Sciatic nerve (tissue), 2 donors: ENCODE measurements at regions not wholly inside any gene's neighbourhood (a gene's known extent, or its start where the extent isn't known, plus 50 kb on each side); places are given as distances from the start of the nearest gene placed in this dataset.
"Not testable (repeated sequence)": the region's sequence is repeated elsewhere in the genome, so short reads cannot be mapped to it uniquely, and the experiment has no call there.

Experiments used
- ATAC-seq: fragments of 200-7000 bp; cut with Tn5 transposase; one replicate; pipeline ENCODE4 v1.9.1; 2020; ENCODE audit warnings: mild to moderate bottlenecking, moderate library complexity
- DNase-seq: peaks from one replicate; pipeline ENCODE4 v3.0.0-alpha.2; 2020; ENCODE audit warnings: low spot score
- intact Hi-C: fragments of 100-400 bp; cut with DNase I; formaldehyde crosslinking; loops from one replicate; pipeline ENCODE4 v1.14.2; 2022
- donor health status: DM: no; HTN: no; CAD: no.
- donor health status: DM: no; HTN: no; CAD: no.

DNA sequence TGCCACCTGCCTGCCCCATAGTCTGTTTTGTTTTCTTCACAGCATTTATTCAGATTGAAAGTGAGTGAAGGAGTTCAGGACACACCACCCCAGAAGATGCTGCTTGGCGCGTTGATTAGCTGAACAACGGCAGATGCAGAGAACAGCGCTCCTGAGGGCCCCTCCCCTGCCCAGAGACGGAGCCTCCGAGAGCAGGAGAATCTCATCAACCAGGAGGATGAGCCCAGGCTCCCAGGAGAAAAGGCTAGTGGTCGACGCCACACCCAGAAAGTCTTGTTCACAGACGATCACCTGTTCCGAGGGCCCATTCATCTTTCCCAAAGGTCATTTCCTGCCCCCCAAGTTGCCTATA is 180.4 kb upstream of the PPP1R26 start:
- intact Hi-C loops = no loop called here
- ATAC-seq = no peak
- no peak for DNase-seq

DNA sequence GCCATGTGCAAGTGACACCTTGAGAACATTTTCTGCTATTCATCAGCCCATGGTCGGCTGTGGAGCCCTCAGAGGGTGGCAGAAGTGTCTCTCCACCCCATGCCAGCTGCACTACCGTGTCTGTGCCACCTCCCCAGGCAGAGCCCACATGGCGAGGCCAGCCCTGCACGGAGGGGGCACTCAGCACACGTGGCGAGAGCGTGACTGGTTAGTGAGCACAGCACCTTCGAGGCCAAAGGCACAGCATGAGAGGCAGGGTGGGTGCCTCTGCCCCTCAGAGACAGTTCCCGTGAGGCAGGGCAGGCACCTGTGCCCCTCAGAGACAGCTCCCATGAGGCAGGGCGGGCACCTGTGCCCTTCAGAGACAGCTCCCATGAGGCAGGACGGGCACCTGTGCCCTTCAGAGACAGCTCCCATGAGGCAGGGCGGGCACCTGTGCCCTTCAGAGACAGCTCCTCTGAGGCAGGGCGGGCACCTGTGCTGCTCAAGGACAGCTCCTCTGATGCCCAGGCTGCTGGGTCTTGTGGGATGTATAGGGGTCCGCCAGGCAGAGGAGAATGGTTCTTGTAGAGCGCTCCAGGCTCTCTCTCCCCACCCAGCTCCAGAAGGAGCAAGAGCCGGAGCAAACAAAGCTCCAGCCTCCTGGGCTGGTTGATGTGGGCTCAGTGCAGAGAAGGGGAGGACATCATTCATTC is 179.8 kb upstream of the PPP1R26 start:
- no peak for DNase-seq
- intact Hi-C loops = no loop called here
- ATAC-seq = no peak

DNA sequence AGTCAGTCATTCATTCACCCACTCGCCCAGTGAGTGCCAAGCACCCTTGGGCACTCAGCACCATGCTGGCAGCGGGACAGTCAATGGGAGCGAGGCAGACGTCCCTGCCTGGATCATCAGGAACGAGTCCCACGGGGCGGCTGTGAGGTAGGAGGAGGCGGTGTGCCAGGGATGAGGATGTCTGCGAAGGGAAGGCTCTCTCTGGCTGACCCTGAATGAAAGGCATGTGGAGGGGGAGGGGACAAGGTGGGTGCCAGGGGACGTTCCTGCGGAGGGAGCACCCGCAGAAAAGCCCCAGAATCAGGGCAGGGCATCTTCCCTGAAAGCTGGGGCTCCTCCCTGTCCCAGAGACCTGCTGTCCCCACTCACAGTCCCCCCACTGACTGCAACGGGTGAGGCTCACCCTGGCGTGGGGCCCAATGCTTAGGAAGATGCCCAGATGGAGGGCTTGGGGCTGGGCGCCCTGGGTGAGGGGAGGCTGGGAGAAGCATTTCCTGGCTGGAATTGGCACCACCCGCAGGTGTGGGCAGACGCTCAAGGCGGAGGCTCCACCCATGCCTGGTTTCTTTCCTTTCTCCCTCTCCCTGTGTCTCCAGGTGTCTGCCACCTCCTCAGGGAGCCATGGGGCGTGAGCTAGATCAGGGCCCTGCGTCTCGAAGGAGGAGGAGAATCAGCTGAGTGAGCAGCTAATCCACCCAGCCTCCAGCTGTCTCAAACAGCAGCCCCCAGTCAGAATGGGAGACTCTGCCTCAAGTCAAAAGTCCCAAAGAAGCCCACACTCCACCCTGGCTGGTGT is 179.0 kb upstream of the PPP1R26 start:
- DNase-seq (no peak), ATAC-seq (no peak)
- intact Hi-C loops = no loop called here

DNA sequence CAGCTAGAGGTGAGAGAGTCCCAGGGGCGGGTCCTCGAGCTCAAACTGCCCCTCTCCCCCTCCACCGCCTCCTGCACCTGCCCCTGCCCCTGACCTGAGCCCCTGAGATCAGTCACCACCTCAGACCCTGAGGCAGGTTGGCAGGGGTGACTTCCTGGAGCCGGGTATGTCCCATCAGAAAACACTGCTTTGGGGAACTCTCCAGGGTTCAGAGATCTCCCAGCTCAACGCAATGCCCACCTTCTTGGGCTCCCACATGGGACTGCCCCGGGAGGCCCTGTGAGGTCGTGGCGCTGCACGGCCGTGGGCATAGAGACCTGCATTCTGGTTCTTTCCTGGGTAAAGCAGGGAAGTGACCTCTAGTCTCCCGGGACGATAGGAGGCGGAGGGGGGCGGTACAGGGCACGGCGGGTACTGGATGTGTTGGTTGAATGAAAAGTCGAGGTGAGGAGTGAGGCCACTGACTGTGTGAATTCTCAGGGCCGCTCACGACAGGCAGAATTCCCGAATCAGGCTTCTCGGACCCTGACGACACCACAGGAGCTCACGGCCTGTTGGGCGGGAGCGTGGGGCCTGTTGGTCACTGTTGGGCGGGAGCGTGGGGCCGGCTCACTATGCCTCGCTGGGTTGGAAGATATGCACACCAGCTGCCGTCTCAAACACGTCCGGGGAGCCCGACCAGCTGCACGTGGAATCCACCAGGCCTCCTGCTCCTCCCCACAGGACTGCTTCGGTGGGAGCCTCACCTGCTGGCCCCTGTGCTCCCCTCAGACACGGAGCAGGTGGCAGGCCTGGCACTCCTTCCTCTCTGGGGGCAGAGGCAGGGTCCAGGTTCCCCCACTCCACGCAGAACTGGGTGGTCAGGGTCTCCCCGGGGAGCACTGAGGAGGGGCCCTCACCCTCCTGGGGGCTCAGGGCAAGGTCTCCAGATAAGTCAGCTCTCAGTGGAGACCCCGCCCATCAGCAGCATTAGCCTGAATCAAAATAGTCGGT is 178.0 kb upstream of the PPP1R26 start:
- intact Hi-C loops = no loop called here
- ATAC-seq = no peak
- no peak for DNase-seq

DNA sequence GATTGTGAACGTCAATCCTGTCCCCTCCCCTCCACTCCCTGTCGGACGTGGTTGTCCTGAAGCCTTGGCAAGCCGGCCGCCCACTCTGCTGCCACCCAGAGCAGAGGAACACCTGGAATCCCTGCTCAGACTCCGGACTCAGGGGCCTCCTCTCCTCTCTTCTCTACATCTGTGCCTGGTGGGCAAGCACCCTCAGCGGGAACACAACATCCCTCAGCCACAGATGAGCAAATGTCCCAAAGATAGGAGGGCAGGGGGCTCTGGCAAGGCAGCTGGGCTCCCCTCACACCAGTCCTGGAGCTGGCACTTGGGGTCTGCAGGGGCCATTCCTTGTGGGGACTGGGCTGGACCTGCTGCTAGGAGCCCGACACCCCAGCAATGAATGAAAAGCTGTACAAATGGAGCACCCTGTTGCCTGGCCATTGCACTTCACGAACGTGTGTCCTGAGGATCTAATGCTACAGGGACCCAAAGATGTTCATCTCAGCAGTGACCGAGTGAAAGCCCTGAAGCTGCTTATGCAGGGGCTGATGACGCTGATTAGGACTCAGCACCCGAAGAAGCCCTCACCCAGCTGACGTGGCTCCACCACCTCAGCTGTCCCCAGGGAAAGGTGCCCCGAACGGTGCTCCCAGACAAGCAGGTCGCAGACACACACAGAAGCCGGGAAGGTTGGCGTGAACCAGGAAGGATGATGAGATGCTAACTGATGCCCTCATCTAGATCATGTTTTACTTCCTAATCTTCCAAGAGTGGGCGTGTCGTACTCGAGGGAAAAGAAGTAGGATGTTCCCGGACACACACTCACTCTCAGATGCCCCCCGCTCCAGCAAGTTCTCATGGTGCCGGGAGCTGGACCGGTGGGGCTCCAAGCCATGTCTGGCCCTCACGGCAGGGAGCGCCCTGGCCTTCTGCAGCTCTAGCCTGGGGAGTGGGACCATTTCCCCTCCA is 177.0 kb upstream of the PPP1R26 start:
- intact Hi-C loops = no loop called here
- DNase-seq (no peak), ATAC-seq (no peak)

DNA sequence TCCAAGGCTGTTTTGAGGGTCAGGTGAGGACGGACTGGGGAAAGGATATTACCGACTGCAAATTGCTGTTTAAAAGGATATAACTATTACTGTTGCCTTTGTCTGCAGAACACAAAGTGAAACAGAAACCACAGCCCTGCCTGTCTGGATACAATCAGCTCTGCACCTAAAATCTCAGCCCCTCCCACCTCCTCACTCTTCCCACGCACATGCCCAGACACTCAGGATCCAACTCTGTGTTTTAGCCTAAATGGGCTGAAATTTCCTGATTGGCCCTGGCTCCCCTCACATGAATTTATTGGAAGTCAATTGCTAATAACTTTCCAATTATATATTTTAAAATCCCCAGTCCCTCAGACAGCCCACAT is 176.3 kb upstream of the PPP1R26 start:
- intact Hi-C loops = no loop called here
- no peak for DNase-seq
- ATAC-seq = no peak

DNA sequence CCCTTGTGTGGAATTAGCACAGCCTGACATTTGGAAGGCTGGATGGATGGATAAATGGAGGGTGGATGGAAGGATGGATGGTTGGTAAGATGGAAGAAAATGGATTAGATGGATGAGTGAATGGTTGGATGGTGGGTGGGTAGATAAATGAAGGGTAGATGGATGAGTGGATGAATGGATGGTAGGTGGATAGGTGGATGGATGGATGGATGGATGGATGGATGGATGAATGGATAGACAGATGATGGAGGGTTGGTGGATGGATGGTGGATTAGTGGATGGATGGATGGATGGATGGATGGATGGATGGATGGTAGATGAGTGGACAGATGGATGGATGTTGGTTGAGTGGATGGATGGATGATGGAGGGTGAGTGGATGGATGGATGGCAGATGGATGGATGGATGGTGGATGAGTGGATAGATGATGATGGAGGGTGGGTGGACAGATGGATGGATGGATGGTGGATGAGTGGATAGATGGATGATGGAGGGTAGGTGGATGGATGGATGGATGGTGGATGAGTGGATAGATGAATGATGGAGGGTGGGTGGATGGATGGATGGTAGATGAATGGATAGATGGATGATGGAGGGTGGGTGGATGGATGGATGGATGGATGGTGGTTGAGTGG is 175.6 kb upstream of the PPP1R26 start:
- intact Hi-C loops = no loop called here
- DNase-seq (no peak), ATAC-seq (no peak)

DNA sequence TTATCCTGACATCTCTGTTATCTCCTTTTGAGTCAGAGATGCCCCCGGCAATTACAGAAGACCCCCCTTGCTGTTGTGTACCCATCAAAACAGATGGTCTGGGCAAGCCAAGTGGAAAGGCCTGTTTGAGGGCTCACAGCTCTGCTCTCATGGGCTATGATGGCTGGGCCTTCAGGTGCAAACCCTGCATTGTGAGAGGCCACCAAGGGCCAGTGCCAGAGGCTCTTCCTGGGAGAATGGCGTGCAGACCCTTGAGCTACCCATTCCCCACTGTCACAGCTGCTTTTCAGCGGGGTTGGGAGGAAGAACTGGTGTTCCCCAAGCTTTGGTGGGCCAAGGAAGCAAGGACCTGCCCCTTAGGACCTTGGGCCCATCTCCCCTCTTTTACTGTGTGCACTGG is 174.7 kb upstream of the PPP1R26 start:
- intact Hi-C loops = no loop called here
- no peak for DNase-seq
- ATAC-seq = no peak

DNA sequence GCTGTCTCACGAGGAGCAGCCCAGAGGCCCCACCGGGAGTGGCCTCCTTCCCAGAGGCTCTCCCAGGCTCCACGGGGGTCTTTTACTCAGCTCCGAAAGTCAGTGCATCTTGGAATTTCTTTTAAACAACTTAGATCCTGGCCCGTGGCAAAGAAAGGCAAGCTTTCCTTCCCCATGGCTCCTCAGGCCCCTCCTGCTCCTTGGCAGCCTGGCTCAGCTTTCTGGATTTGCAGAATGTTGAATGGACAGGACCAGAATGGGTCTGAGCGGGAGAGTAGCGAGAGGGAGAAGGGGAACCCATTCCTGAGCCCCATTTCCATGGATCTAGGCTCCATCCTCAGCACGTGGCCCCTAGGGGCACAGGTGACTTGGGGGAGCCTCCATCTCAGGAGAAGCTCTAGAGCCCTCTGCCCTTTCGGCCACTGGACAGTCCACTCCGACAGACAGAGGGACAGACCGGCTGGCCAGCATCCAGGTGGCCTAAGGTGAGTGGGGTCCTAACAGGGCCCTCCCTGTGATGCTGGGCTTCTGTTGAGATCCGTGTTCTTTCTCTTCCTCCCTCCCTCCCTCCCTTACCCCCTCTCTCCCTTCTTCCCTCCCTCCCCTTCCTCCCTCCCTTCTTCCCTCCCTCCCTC is 173.9 kb upstream of the PPP1R26 start:
- intact Hi-C loops = no loop called here
- ATAC-seq (no peak), DNase-seq (no peak)

DNA sequence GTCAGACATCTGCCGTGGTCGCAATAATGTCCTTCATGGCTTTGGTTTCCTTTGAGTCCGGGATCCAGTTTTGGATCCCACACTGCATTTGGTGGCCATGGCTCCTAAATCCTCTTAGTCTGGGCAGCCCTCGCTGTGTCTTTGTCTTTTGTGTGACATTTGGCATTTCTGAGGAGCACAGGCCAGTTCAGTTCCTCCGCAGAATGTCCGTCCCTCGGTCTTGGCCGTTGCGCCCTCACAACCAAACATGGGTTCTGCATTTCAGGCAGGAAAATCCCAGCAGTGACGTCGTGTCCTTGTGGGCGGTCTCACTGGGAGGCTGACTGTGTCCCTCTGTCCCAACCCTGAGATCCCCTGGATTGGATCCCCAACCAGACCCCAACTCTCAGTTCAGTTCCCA is 172.9 kb upstream of the PPP1R26 start:
- intact Hi-C loops = no loop called here
- DNase-seq = no peak
- ATAC-seq = no peak

DNA sequence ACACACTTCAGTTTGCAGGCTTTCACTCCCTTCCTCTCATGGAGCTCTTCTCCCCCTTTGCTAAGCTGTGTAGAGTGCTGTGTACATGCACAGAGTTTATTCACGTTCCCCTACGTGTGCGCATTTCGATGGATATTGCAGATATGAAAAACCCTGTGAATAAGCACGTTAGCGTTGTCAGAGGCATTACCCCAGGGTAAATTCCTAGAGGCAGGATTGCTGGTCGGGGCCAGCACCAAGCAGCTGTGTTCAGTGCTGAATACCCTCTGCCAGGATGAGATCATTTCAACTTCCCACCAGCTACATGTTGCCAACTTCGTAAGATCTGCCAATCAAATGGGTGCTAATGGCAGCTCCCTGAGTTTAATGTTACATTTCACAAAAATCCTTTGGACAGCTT is 172.3 kb upstream of the PPP1R26 start:
- ATAC-seq = no peak
- intact Hi-C loops = no loop called here
- DNase-seq = no peak

DNA sequence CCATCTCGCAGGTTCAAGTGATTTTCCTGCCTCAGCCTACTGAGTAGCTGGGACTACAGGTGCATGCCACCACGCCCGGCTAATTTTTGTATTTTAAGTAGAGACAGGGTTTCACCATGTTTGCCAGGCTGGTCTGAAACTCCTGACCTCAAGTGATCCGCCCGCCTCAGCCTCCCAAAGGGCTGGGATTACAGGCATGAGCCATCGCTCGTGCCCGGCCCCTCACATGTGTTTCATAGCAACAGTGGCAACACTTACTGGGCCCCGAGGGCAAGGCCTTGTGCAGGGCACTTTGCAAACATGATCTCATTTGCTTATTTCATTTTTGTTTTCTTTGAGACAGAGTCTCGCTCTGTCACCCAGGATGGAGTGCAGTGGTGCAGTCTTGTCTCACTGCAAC is 171.7 kb upstream of the PPP1R26 start:
- intact Hi-C loops = not testable (repeated sequence)

DNA sequence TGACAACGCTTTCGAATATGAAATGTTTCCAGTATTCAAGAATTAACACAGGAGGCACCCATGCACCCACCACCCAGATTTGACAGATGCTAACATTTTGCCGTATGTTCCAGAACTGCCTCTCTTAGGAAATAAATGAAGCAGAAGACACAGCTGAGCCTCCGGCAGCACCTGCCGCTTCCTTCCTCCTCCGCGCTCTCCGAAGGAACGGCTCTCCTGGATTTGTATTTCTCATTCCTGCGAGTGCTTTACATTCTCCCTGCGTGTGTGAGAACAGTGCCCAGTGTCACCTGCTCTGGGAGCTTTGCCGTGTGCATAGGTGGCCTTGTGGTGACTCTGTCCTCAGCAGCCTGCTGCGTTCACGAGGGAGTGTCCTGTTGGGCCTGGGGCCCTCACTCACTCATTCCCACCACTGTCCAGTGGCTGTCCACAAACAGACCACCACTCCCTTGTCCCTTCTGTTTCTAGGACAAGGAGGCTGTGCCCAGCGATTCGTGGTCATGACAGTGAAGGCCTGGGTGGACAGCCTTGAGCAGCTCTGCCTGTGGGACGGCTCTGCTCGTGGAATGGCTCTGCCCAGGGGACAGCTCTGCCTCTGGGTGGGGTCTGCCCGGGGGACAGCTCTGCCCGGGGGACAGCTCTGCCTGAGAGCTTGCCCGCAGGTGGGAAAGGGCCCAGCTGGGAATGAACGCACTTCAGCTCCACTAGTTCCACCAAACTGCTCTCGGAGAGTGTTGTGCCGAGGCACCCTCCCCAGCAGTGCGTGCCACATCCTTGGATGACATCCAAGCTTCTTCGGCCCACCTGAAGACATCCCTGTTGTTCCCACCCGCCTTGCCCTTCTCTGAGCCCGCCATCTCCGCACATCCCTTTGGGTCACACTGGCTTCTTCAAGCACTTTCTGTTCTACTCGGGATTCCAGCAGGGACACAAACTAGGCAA is 170.5 kb upstream of the PPP1R26 start:
- DNase-seq (no peak), ATAC-seq (no peak)
- intact Hi-C loops = no loop called here

More for the DNA sequence above, 171.7 kb upstream of the PPP1R26 start:
- ATAC-seq, DNase-seq: not testable (repeated sequence)

DNA sequence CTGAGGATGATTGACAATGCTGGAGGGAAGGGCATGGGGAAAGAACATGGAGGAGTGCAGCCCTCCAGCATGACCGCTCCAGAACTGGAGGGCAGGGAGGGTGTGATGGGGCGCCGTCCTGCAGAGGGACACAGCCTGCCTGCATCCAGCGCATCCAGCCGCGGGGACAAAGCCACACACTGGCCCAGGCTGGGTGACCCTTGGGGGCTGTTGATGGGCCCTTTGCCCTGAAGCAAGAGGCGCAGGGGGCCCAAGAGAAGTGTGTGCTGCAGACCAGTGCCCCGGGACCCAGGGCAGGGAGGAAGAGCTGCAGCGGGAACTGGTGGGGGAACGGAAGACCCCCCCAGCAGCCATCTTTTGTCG is 169.8 kb upstream of the PPP1R26 start:
- ATAC-seq = no peak
- DNase-seq = no peak
- intact Hi-C loops = no loop called here

DNA sequence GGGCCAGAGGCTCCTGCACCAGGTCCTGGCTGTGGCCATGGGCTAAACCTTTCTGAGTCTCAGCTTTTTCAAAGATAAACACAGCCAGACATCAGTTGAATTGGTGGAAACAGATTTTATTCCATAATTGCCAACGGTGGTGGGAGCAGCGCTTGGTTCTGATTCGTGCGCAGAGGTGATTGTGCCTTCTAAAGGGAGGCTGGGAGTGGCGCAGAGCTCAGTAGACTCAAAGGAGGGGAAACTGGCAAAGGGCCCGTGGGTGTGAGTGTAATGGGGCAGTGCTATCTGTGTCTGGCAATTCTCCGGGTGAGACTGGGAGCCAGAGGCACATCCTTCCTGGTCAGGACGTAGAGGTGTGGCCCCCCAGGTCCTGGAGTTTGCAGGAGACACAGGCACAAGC is 169.4 kb upstream of the PPP1R26 start:
- intact Hi-C loops = no loop called here
- DNase-seq = no peak
- no peak for ATAC-seq

DNA sequence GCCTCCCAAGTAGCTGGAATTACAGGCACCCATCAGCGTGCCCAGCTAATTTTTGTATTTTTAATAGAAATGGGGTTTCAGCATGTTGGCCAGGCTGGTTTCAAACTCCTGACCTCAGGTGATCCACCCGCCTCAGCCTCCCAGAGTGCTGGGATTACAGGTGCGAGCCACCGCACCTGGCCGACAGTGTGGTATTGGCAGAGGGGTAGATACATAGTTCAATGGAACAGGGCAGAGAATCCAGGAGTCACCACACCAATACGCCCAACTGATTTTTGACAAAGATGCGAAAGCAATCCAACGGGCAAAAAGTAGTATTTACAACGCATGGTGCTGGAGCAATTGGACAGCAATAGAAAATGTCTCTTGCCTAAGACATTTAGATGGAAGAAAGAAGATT is 164.0 kb upstream of the PPP1R26 start:
- intact Hi-C loops = no loop called here
- ATAC-seq (no peak), DNase-seq (no peak)

DNA sequence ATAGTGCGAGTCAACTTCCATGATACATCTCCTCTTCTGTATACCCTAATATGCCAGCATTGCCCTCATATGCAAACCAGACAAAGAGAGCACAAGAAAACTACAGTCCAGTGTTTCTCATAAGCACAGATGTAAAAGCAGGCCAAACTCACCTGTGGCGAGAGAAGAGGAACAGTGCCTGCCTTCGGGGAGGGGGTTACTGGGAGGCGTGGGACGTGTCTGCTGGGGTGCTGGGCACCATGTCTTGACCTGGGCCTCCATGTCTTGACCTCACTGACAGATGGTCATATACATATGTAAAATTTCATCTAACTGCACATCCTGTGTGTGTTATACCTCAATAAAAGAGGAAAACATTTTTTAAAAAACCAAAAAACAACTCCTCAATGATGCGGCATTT is 159.3 kb upstream of the PPP1R26 start:
- no peak for DNase-seq
- no peak for ATAC-seq
- intact Hi-C loops = no loop called here
